ENCODE measurements at regions not wholly inside any gene's neighbourhood (a gene's known extent, or its start where the extent isn't known, plus 50 kb on each side); places are given as distances from the start of the nearest gene placed in this dataset.

DNA sequence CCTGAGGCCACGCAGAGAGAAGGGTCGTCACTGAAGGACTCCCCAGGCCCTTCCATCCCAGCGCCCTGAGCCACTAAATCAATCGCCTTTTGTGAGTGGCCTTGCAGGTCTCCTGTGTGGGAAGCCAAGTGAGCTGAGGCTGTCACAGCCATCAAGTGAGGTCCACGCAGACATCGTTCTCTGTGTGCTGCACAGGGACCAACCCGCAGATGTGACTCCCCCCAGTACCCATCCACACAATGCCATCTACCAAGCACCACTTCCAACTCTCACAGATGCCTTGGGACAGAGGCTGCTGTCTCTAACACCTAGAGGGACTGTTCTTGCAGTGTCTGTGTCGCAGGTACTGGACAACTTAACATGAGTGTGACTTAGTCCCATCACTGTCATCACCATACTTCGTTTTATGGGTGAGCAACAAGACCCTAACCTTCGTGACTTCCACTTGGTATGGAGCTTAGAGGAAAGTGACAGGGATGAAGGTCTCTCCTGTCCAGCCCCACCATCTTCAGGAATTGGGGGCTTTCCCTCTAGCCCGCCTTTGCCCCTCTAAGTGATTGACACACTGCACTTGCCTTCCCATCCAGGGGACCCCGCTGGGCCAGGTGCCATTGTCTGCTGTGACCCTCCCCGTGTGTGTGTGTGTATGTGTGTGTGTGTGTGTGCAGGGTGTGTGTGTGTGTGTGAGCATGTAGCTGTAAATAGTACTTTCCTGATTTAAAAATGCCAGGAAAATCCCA lies 51.4 kb upstream of the TMEM72 start:
- DNase-seq = no peak

- no peak for DNase-seq
Observed at GRCh38 chr10:44860811-44861736, 50.1 kb upstream of the TMEM72 start.

Data from activated naive CD4-positive, alpha-beta T cell (primary cell).